GM12873 (cell line): ENCODE measurements at regions not wholly inside any gene's neighbourhood (a gene's known extent, or its start where the extent isn't known, plus 50 kb on each side); places are given as distances from the start of the nearest gene placed in this dataset.

Experiments
- CTCF ChIP-seq: IDR thresholded peaks from 2 replicates; pipeline ENCODE4 v1.5.1; 2012; ENCODE audit warnings: low read depth, mild to moderate bottlenecking, moderate library complexity, low read length, control low read depth; ENCODE audit not compliant: insufficient read depth; ENCODE audit errors: missing control alignments

DNA sequence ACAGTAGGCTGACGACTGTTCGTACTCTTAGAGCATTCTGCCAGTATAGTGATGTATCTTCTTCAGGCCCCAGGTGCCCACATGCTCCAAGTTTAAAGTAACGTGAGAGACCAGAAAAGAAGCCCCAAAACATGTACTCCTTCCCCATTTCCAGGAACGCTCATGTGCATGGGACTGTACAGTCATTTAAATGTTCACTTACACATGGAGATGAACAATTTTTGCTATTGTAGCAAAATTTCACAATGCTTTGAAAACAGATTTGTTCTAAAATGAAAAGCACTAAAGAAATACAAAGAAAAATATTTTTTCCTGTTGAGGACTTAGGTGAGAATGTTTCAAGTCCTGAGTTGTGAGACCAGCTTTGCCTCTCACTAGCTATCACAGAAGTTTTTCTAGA lies 269.3 kb upstream of the PRDM1 start:
- TF ChIP-seq CTCF, result no peak

- no peak for TF ChIP-seq CTCF
Measured at GRCh38 chr6:105815661-105816555, 270.2 kb upstream of the PRDM1 start.

DNA sequence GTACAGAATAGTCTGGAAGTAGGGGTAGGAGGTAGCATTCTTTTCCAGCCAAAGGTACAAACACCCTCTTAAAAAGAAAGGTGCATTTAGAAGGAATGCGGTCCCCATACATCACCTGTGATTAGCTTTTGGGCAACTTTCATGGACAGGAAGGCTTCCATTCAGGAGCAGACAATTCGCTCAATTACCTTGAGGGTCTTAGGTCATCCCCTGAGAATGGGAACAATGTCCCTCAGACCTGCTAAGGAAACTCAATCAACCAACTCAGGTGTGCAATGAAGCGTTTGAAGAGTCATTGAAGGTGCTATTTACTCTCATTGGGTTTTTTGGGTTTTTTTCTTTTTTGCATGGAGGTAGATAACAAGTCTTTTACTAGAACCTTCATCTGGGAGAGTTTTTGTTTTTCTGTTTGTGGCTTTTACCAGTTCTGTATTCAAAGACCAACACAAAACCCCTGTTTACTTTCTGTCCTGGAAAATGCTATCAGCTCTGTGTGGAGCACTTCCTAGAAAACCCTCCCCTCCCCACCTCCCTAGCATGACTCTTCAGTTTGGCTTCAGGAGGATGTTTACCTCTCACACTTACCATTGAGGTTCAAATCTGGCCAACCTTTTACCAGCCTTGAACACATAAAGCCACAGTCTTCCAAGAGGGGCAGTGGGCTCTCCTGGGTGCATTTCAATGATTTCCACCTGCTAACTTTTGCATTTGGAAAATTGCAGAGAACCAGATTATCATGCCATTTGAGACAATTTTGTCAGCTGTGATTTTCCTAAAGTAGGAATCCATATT lies 271.2 kb upstream of the PRDM1 start:
- TF ChIP-seq CTCF, result no peak

- TF ChIP-seq CTCF, result no peak
Measured at GRCh38 chr6:105810922-105811482, 275.1 kb upstream of the PRDM1 start.

GRCh38 chr6:105810105-105810921 lies 275.8 kb upstream of the PRDM1 start:
- no peak for TF ChIP-seq CTCF

- TF ChIP-seq CTCF, result no peak
Measured at GRCh38 chr6:105808571-105808970, 277.6 kb upstream of the PRDM1 start.

DNA sequence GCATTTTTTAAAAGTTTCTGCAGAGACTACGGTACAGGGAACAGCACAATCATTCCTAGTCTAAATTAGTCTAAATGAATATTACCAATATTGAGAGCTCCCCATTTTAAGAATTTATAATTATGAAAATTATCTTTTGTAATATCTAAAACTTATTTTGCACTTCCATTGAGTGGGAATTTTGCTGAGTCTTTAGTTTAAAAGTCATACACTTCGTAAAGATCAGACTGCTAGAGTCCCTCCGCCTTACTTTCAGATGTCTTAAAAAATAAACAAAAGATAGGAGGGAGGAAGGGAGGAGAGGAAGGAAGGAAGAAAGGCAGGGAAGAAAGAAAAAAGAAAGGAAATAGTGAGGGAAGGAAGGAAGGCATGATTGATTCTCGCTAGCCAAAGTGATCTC lies 278.2 kb upstream of the PRDM1 start:
- no peak for TF ChIP-seq CTCF
